Activated CD4-positive, alpha-beta T cell treated with anti-CD3 and anti-CD28 coated beads for 4 hours (primary cell): ENCODE measurements at regions not wholly inside any gene's neighbourhood (a gene's known extent, or its start where the extent isn't known, plus 50 kb on each side); places are given as distances from the start of the nearest gene placed in this dataset.

Source experiments
- DNase-seq, 2 donors: peaks; one replicate each; pipeline ENCODE4 v3.0.0-alpha.2; 2020

GRCh38 chr13:86758116-86758515 lies 913.1 kb upstream of the SLITRK5 start:
- DNase-seq, result no peak

- no peak for DNase-seq
These were observed 910.6 kb upstream of the SLITRK5 start for GRCh38 chr13:86760620-86761019.

- DNase-seq, result no peak
These were observed 905.7 kb upstream of the SLITRK5 start for GRCh38 chr13:86765462-86765861.

GRCh38 chr13:86788616-86789015 lies 882.6 kb upstream of the SLITRK5 start:
- no peak for DNase-seq

GRCh38 chr13:86792153-86792651 lies 879.0 kb upstream of the SLITRK5 start:
- no peak for DNase-seq

GRCh38 chr13:86795858-86796257 lies 875.3 kb upstream of the SLITRK5 start:
- no peak for DNase-seq

- no peak for DNase-seq
These were observed 860.8 kb upstream of the SLITRK5 start for GRCh38 chr13:86810361-86810760.

GRCh38 chr13:86813198-86813597 lies 858.0 kb upstream of the SLITRK5 start:
- DNase-seq, result no peak

- DNase-seq, result no peak
These were observed 845.8 kb upstream of the SLITRK5 start for GRCh38 chr13:86825410-86825809.

- no peak for DNase-seq
These were observed 844.9 kb upstream of the SLITRK5 start for GRCh38 chr13:86826232-86826631.

GRCh38 chr13:86830046-86830445 lies 841.1 kb upstream of the SLITRK5 start:
- DNase-seq, result no peak

GRCh38 chr13:86831084-86831483 lies 840.1 kb upstream of the SLITRK5 start:
- no peak for DNase-seq

GRCh38 chr13:86838411-86839120 lies 832.6 kb upstream of the SLITRK5 start:
- DNase-seq, result no peak

- DNase-seq, result no peak
These were observed 832.0 kb upstream of the SLITRK5 start for GRCh38 chr13:86839221-86839620.

- no peak for DNase-seq
These were observed 830.6 kb upstream of the SLITRK5 start for GRCh38 chr13:86840250-86841191.

- no peak for DNase-seq
These were observed 829.9 kb upstream of the SLITRK5 start for GRCh38 chr13:86841264-86841663.

GRCh38 chr13:86846501-86846900 lies 824.7 kb upstream of the SLITRK5 start:
- DNase-seq, result no peak

- DNase-seq, result no peak
These were observed 822.5 kb upstream of the SLITRK5 start for GRCh38 chr13:86848716-86849115.

GRCh38 chr13:86856991-86857390 lies 814.2 kb upstream of the SLITRK5 start:
- no peak for DNase-seq

- no peak for DNase-seq
These were observed 813.0 kb upstream of the SLITRK5 start for GRCh38 chr13:86858216-86858615.

- no peak for DNase-seq
These were observed 809.0 kb upstream of the SLITRK5 start for GRCh38 chr13:86862137-86862536.

- DNase-seq, result no peak
These were observed 806.8 kb upstream of the SLITRK5 start for GRCh38 chr13:86864376-86864775.

GRCh38 chr13:86870444-86870843 lies 800.7 kb upstream of the SLITRK5 start:
- no peak for DNase-seq

- no peak for DNase-seq
These were observed 793.7 kb upstream of the SLITRK5 start for GRCh38 chr13:86877441-86877840.
